Activated T-cell treated with anti-CD3 and anti-CD28 coated beads for 1 hour (primary cell): ENCODE measurements at regions not wholly inside any gene's neighbourhood (a gene's known extent, or its start where the extent isn't known, plus 50 kb on each side); places are given as distances from the start of the nearest gene placed in this dataset.
"Not testable (repeated sequence)": the region's sequence is repeated elsewhere in the genome, so short reads cannot be mapped to it uniquely, and the experiment has no call there.

Experiments
- DNase-seq: peaks from one replicate; pipeline ENCODE4 v3.0.0-alpha.2; 2020; ENCODE audit warnings: low read depth

DNA sequence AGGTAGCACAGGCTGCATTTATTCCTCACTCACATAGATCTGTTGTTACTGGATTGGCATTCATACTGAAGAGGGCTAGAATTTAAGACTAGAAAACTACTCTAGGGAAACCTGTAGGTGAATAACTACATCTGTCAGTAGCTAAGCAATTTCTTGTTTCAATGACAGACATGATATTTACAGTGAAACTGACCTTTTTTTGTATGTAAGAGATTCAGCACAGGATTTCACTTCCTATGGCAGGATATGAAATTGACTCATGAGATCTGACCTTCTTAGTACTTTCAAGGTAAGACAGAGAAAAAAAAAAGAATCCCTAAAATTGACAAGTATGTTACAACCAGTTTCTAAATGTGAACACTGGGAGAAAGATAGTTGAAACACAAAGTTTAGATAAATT is 189.8 kb upstream of the SLC16A7 start:
- no peak for DNase-seq

DNA sequence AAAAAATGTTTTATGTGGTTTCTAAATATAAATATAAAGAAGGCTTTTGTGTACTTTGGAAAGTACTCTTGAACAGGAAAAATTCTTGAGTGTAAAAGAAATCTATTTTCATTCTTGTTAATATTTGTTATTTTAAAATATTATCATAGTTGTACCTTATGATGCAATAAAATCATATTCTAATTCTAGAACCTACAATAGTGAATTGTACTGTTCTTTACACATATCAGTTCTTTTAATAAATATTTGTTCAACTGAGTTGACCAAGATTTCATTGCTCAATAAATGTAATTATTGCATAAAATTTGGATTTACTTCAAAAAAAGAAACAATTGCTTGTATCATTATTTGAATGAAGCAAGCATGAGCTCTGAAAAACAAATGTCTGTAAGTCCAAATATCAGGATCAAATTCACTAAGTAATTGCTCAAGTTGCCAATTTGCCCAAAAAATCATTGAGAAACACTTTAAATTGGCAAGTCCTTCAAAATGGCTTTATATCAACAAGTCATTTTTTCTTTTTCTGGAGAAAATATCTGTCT is 191.6 kb upstream of the SLC16A7 start:
- DNase-seq = no peak

DNA sequence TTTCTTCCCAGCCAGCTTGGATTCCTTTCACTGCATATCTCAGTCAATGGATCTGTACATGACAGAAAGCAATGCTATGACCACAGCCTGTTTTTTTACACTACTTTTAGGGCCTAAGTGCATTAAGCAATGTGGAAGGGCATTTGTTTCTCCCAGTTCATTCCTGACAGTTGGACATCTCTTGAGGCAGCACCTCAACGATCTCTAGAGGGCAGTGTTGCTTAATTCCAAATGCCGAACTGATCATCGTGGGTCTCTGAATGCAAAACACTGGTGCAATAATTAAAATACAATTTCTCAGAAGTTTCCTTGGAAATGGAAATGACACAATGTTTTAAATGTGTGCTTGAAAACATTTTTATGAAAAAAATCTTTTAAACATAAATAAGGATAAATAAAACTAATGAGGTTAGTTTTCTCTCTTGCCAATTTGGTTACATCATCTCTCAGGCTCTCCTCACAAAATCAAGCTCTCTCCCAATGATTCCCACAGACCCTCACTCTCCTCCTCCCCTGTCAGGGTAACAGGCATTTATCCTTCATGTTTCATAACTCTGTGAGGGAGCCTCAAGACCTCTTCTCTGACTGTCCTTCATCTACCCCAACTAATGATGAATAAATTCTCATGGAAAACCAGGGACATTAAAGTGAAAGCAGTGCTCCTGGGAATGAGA is 192.4 kb upstream of the SLC16A7 start:
- peak; percentile 5 for DNase-seq

DNA sequence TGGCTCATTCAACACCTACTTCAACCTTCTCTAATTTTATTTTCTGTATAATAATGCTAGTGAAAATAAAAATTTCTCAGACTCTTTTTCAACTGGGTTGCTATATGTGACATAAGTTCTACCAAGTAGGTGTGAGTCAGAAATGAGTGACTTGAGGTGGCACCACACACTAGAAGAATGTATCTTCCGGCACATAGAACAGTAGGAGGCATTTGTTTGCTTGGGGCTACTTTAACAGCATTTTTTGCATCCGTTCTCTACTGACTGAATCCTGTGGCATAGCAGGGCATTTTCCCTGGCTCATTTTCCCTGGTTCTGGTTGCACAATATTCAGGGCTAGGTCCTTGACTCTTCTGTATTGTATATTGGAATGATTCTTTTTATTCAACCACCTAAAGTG is 194.0 kb upstream of the SLC16A7 start:
- no peak for DNase-seq

DNA sequence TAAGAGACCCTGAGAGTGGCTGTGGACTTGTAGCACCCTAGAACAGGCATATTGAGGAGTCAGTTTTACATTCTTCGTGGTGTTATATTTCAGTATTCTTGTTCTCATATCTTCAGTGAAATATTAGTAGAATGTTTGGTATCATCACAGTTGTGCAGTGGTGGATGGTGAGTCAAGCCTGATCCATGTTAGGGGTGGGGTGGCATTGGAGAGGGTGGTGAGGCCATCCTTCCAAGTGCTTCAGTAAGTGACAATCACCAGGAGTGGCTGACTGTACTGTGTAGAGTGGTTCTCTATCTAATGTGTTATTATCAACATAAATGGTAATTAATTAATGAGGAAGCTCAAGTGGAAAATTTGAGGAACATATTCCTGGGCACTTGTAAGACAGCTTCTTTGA is 197.7 kb upstream of the SLC16A7 start:
- no peak for DNase-seq

DNA sequence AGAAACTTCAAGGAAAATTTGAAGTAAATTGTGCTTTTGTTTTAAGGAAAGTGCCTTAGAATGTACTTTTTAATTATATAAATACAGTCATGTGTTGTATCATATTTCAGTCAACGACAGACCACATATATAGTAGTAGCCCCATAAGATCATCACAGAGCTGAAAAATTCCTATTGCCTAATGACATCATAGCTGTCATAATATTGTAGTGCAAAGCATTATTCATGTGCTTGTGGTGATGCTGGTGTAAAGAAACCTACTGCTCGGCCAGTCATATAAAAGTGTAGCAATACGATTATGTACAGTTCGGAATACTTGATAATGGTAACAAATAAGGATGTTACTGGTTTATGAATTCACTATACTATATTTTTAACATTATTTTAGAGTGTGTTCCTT is 198.9 kb upstream of the SLC16A7 start:
- no peak for DNase-seq

DNA sequence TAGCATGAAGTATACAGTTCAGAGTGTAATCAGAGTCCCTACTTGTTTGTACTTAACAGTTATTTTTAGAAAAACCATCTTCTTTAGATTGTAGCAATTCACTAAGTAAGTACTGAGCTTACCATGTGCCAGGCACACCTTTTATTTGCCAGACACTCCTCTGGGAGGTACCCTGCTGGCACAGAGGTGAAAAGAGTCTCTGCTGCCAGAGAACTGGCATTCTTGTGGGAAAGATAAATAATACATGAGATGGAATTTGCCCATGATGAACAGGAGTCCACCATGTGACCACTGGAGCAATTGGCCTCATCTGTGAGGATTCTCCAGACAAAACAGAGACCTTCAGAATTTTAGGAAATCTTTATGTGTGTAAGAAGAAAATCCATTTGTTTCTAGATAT is 199.3 kb upstream of the SLC16A7 start:
- no peak for DNase-seq

DNA sequence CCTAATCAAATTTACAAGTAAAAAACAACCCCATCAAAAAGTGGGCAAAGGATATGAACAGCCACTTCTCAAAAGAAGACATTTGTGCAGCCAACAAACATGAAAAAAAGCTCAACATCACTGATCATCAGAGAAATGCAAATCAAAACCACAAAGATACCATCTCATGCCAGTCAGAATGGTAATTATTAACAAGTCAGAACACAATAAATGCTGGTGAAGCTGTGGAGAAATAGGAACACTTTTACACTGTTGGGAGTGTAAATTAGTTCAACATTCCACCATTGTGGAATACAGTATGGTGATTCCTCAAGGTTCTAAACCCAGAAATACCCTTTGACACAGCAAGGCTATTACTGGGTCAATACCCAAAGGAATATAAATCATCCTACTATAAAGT is 200.5 kb upstream of the SLC16A7 start:
- not testable (repeated sequence) for DNase-seq

DNA sequence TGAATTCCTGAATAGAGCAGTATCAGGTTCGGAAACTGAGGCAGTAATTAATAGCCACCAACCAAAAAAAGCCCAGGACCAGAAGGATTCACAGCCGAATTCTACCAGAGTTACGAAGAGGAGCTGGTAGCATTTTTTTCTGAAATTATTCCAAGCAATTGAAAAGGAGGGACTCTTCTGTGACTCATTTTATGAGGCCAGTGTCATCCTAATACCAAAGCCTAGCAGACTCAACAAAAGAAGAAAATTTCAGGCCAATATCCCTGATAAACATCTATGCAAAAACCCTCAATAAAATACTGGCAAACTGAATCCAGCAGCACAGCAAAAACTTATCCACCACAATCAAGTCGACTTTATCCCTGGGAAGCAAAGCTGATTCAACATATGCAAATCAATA is 202.3 kb upstream of the SLC16A7 start:
- DNase-seq = no peak

DNA sequence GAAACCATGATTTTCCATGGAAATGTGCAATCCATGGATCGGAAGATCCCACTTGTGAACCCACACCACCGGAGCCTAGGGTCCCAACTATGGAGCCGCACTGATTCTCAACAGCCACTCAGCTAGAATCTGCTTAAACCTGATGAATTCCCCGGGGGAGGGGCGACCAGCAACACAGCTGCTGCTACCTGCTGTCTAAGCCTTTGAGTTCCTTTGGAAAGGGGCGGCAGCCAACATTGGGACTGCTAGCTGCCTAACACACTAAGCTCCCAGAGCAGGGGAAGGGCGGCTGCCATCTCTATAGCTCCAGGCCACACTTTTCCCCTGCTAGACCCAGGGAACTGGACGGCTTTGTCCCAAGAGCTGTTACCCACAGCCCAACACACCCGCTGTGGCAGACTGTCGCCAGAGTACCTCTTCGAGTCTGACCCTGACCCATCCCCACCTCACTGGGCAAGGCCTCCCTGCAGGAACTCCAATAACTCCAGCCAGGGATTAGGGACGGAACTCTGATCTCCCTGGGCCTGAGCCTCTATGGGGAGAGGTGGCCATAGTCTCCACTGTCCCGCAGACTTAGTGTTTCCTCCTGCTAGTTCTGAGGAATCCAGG is 205.8 kb upstream of the SLC16A7 start:
- DNase-seq = no peak

DNA sequence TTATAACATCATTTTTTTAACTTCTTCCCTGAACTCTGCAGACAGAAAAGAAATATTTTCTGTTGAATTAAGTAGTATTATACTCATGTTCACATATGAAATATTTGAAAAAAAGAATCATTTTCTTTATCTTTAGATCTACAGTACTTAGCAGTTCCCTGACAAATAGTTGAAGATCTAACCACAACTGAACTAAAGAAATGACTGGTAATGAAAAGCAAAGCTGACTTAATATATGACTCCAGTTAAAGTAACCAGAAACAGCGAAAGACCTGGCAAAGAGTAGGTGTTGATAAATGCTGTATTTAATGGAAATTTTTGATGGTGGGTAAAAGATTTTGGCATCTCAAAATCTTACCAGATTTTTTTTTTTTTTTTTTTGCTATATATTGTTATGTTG is 207.1 kb upstream of the SLC16A7 start:
- DNase-seq = no peak

DNA sequence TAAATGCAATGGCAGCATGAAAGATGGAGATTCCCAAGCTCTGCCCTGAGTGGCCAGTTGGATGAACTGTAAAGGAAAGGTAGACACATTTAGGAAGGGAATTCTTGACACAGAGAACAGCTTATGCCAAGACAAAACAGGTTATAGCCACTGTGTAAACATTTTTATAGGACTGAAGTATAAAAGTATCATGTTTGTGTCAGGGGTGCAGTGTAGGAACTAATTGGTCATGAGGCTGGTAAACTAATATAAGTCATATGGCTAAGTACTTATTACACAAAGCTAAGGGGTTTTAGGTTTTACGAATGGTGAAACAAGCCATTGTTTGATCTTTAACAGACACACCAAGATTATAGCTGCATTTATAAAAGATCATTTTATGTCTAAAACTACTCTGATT is 207.7 kb upstream of the SLC16A7 start:
- no peak for DNase-seq

DNA sequence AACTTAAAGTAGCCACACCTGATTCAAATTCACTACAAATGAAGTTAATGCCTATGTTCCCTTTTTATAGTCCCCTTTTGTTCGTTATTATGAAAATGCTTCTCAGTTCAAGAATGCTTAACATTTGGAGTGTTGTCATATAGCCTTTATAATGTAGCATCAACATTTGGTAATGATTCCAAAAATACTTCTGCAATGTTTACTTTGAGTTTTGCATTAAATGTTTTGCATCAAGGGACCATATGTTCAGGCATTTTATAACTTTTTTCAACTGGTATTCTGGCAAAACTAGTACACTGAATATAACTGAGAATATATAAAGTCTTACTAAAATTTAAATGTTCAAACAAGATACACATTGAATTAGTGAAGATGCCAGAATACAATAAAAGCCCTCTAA is 209.6 kb upstream of the SLC16A7 start:
- no peak for DNase-seq

DNA sequence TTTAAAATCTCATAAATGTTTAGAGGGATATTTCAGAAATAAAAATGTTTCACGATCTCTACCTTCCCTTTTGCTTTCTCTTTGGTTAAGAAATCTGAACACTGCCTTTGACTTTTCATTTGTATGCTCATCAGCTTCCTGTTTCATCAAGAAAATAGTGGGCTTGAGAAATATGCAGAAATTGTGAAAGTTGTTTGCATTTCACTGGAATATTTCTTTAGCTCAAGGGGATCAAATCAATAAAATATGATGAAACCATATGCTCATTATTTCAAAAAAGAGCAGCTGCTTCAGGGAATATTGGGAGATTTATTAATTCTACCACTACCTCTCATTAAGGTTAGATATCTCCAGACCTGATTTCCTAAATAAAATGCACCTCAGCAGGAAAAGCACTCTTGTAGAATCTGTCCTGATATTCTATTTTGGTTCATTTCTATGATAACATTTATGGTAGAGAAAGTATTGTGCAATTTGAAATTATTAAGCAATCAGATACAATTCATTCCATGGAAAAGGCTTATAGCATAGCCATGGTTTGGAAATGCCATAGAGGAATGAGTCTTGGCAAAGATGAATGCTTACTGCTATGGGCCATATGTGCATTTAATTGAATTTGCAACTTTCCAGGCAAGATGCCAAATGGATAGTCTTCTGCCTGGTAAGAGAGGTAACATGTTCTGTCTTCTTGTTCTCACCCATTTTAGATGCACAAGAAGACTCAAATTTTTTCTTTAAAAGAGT is 212.6 kb upstream of the SLC16A7 start:
- DNase-seq = no peak

DNA sequence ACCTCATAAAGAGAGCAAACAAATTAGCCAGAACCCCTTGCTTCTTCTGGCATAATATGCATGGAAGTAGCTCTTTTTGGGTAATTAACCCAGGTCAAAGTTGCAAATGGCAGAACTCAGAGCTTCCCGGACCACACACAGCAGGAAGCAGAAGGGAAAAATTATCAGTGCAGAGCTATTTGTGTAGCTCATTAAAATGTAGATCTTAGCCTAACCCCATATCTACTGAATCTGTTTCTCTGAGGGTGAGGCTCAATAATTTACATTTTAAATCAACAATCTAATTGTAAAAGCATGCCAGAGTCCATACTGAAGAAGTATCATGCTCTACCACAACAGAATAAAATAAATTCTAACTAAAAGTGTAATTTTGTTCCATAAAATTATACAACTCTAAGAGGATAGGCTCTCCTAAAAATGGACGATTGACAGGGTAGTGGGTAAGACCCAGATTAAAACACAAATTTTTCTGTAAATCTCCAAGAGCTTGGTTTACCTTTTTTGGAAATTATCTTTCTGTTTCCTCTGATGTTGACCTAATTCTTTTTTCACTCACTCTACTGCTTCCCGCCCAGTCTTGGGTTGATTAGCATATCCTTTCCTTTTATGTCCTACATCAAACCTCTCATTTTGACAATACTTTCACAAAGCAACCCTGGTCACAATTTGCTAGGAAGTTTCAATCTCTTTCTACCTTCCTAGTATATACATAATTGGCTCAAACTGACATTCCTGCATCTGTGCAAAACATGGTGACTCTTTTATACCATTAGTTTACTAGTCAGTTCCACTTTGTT is 213.3 kb upstream of the SLC16A7 start:
- DNase-seq = no peak

DNA sequence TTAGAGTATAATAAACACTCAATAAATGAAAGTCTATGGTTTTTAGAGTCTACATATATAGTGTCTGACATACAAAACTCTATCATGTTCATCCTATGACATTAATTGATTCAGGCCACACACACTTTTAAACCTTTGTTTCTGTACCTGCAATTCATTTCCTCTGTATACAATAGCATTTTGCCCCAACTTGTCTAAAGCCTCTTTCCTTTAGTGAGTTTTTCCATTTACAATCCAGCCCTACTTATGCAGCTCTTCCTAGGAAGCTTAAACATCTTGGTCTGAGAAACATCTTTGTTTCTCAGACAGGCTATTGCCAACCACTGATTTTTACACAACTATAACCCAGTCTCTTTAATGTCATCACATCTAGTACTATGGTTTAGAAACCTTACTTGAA is 214.7 kb upstream of the SLC16A7 start:
- no peak for DNase-seq

DNA sequence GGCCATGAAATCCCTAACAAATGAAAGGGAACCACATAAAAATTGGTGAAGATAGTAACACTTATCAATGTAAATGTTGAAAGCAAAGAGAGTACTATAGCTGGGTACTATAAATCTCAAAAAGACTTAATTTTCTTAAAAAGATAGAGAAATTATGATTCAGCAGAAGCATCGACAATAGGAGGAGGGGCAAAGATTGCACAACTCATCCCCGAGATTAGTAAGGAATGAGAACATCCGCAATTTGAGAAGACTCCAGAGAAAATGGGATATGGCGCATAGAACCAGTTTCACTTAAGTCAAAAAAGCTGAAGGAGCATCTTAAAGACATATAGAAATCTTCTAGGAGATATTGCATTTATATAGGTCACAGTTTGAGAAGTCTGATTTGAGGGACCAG is 220.2 kb upstream of the SLC16A7 start:
- DNase-seq = no peak

DNA sequence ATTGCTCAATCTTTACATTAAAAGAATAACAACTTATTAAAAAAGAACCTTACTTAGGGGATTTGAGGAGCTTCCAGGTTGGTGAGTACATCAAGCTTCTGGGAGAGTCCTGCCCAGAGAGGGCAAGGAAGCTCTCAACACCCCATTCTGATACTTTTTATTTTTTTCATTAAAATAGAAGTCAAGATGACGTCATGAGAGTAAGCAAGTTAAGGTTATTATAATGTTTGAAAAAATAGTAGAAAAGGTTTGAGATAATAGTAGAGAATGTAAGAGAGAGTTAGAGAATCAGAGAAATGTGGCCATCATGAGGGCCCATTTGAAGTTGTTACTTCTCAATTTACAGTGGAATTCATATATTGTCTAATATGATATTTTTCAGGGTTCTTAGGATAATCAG is 221.0 kb upstream of the SLC16A7 start:
- DNase-seq = no peak

DNA sequence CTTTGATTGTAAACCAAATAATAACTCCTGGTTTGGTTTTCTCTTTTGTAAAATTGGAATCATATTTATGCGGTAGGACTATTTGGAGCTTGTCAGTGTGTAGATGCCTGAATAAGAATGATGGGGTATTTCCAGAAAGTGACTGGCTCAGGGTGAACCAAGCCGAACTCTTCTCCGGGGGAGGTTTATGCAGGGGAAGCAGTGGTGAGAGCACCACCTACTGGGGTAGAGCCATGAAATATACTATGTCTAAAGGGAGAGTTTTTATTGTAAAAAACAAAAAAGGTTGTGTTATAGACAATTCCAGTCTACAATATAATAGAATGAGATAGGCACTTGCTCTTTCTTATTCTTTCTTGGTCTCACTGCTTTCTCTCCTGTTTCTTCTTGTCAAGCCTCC is 222.9 kb upstream of the SLC16A7 start:
- no peak for DNase-seq

DNA sequence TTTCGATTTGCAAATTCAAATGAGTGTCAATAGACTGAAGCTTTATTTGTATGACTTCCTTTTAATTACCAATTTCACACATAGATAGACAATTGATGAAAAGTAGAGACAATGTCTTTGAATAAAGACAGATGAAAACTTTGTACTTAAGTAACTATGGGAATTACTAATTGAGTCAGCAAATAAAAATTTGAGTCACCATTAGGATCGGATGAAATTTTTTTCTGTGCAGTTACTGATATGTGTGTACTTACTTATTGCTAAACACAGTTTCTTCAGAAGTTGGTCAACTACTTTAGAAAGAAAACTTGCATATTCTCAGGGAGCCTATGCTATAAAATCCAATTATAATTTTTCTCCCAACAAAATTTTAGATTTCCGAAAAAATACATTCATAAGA is 224.9 kb upstream of the SLC16A7 start:
- DNase-seq = no peak

DNA sequence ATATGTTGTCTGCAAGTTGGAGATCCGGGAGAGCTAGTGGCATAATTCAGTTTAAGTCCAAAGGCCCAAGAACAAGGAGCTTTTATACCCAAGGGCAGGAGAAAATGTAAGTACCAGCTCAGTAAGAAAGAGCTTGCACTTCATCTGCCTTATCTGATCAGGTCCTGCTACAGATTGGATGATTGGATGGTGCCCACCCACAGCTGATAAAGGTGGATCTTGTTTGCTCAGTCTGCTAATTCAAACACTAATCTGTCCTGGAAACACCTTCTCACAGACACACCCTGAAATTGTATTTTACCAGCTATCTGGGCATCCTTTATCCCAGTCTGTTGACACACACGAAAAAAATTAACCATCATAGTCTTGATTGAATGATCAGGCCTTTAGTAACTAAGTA is 230.7 kb upstream of the SLC16A7 start:
- no peak for DNase-seq

DNA sequence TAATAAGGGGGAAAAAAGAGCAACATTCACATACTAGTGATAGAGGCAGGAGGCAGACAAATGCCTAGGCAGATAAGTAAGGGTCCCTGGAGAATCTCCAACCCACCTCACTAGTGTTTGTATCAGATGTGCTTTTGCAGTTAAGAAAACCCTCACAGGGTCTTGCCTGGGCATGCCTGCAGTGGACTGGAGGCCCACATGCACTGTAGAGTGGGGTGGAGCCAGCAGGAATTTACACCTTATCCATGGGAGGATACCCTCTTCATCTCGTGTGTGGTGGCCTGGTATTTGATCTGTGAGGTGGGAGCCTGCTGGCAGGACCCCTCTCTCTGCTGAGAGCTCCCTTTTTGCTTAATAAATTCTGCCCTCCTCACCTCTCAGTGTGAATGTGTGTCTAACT is 238.0 kb upstream of the SLC16A7 start:
- DNase-seq = no peak

DNA sequence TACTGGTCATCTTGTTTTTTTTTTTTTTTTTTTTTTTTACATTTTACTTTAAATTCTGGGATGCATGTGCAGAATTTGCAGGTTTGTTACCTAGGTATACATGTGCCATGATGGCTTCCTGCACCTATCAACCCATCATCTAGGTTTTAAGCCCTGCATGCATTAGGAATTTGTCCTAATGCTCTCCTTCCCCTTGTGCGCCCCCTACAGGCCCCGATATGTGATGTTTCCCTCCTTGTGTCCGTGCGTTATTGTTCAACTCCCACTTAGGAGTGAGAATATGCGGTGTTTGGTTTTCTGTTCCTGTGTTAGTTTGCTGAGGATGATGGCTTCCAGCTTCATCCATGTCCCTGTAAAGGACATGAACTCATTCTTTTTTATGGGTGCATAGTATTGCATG is 249.6 kb upstream of the SLC16A7 start:
- DNase-seq = not testable (repeated sequence)
